ENCODE measurements at regions not wholly inside any gene's neighbourhood (a gene's known extent, or its start where the extent isn't known, plus 50 kb on each side); places are given as distances from the start of the nearest gene placed in this dataset.
A peak's percentile ranks its signal among the peaks of the same experiment; 100 is the strongest.

DNA sequence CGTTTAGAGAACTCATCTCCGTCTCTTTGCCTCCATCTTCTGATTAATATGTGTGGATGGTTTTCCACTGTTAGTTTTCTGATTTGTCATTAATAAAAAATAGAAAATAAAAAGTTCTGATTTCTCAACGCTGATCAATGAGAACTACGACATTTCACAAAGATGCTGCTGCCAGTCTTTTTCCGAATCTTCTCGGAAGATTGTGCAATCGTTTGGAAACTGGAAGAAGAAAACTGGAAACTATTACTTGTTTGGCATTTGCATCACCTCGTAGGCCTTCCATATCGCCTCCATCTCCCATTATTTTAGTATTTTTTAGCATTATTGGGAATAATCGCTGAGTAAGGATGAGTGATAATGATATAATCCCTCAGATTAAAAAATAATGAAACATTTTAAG lies 123.2 kb upstream of the KLF6 start:
- no peak for DNase-seq

DNA sequence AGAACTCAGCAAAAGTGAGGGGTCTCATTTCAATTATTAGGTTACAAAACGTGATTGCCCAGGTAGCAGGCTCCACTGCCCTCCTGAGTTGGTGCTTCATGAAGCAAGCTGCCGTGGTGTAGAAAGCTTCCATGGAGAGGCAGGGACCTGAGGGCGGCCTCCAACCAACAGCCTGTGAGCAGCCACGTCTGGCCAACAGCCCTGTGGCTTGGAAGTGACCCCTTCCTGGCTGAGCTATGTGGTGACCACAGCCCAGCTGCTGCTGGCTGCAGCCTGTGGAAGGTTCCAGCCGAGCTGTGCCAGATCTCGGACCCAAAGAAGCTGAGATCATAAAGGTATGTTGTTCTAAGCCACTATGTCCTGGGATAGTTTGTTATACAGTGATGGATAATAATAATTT lies 122.5 kb upstream of the KLF6 start:
- DNase-seq = no peak

DNA sequence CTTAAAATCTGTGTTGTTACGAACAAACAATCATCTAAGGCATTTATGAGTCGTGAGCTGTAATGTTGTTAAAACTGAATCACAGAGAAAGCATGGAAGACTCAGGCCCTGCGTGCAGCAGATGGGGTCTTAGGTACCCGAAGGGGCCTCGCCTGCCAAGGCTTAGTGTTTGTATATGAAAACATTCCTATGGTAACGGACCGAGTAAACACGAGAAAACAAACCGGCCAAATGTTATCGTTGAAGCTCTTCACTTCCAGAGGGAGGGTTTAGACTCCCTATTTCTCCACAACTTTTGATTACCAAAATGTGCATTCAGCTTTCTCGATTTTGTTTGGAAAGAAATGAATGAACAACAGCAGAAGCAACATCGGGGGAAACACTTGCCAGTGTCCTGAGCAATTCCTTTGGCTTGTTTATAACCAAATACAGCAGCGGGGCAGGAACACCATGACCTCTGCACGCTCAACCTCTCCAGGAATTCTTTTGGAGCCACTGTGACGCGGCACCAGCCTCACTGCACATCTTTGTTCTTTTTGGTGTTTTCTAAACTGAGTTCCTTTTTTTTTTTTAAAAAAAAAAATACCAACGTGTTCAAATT lies 121.6 kb upstream of the KLF6 start:
- no peak for DNase-seq

DNA sequence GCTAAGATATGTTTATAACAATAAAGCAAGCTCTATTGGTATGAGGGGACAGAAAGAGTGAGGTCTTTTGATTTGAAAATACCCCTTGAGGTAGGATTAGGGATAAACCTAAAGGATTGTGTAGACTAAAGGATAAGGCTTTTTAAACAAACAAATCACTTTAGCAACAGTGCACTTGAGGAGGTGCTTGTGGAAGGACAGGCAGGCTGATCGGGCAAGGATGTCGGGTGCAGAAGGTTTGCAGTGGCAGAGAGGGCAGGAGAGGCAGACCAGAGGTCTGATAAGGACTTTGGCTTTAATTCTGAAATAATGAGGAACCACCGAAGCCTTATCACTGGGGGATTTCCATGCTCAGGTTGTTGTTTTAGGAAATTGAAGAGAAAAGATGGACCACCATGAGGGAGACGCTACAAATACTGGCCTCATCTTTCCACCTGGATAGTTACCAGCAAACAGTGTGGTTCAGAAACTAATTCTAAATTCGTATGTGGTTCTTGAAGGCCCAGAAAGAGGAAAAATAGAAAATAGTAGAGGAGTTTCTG lies 119.5 kb upstream of the KLF6 start:
- DNase-seq = no peak

DNA sequence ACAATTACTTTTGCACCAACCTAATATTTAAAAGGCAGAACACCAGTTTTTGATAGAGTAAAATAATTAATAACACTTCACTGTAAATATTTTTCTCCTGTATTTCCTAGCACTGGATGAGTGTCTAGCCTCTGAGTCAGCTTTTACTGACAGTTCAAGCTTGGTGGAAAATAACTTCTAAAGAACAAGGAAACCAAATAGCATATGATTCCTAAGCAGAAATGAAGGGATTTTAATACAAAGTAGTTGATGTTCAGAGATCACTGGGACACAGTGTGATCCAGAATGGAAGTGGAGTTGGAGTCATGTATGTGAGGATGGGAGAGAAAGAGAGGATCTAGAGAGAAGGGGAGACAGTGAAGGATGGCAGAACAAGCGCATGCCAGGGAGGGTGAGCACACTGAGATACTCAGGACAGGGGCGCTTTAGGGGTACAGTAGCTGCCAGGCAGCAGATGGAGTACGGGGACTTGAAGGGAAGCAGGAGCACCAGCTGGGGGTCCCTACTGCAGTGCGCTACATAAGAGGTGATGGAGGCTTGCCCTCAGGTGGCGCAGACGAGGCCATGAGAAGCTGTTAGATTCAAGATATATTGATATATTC lies 117.9 kb upstream of the KLF6 start:
- DNase-seq = no peak

DNA sequence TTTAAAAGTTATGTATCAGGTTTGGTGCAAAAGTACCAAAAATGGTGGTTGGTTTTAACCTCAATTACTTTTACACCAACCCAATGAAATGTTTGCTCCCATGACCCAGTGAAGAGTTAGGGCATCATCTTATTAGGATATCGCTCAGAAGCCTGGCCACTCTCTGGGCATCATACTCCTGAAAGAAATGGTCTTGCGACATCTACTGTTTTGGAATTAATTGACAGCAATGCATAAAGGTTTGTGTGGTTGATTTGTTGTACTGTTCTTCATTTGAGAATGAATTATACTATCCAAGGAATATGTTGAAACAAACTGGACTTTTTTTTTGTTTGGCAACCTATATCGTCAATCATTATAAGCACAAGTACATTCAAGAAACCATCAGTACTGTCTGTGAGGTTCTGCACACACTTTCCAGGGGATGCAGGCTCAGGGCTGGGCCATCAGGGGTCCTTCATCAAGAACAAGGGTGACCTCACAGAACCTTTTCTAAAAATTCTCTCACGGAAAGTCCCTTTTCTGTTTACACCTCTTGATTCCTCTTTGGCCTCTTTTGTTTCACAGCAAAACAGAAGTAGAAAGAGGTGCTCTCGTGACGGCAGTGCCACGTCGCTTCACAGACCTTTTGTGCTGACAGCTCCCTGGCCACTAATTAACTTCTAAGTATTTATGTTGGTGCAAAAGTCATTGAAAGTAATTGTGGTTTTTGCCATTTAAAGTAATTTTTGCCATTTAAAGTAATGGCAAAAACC lies 117.2 kb upstream of the KLF6 start:
- peak; percentile 23 to 30 for DNase-seq

DNA sequence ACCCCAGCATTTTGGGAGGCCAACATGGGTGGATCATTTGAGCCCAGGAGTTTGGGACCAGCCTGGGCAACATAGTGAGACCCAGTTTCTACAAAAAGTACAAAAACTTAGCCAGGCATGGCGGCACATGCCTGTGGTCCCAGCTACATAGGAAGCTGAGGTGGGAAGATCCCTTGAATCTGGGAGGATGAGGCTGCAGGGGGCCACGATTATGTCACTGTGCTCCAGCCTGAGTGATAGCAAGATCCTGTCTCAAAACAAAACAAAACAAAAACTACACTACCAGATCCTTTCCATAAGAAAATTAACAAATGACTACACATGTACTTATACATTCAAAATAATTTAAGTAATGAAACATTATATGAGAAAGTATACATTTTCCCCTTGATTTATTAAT lies 116.4 kb upstream of the KLF6 start:
- DNase-seq = no peak

DNA sequence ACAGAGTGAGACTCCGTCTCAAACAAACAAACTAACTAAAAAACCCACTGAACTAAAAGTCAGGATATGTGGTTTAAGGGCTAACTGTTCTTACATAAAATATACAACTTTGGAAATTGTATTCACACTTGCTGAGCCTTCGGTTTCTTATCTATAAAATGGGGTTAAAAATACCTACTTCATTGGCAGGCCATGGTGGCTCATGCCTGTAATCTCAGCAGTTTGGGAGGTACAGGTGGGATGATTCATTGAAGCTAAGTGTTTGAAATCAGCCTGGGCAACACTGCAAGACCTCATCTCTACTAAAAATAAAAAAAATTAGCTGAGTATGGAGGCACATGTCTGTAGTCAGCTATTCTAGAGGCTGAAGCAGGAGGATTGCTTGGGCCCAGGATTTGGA lies 115.4 kb upstream of the KLF6 start:
- DNase-seq = no peak

DNA sequence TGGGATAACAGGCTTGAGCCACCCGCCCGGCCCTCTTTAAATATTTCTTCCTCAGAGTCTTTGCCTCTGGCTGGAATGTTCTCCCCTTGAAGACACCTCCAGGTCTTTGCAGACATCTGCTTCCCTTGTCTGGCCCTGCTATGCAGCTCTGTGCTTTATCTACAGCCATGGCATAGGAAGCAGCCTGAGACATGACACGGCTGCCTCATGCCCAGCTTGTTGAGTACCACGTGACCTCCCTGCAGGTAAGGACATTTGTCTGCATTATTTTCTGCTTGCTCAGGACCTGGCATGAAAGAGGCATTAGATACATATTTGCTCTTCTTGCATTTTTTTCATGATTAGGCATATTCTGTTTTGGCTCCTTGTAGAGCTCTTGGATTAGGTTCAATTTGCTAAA lies 113.8 kb upstream of the KLF6 start:
- no peak for DNase-seq

DNA sequence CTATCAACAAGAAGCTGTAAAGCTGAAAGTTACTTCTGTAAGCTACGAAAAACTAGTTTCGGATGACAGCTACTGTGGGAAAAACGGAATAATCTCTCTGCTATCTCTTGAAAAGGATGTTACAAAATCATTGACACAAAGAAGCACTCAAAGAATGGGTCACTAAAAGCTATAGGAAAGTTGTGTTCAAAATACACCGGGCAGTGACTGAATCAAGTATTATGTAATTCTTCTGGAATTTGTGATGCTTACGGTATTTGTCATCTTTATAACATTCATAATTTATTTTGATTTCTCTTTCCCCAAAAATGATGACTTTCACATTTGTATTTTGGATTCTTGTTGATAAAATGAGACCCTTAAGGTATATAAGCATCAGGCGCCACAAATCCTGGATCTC lies 112.1 kb upstream of the KLF6 start:
- DNase-seq = no peak

DNA sequence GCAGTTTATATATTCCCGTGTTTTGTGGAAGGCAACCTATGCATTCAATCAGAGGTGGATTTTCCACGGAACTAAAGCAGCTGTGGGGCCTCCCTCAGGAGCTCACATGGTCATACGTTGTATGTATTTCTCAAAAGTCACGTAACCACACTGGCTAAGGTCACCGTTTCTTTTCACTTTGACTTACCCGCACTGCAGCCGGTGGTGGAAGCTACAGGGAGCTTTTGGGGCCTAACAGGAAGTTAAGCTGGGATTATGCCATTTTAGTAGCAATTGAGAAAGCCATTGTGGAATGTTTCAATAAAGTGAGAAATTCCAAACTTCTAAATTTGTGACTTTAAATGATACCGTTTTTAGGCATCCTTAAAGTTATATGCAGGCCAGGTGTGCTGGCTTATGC lies 111.2 kb upstream of the KLF6 start:
- DNase-seq = no peak

DNA sequence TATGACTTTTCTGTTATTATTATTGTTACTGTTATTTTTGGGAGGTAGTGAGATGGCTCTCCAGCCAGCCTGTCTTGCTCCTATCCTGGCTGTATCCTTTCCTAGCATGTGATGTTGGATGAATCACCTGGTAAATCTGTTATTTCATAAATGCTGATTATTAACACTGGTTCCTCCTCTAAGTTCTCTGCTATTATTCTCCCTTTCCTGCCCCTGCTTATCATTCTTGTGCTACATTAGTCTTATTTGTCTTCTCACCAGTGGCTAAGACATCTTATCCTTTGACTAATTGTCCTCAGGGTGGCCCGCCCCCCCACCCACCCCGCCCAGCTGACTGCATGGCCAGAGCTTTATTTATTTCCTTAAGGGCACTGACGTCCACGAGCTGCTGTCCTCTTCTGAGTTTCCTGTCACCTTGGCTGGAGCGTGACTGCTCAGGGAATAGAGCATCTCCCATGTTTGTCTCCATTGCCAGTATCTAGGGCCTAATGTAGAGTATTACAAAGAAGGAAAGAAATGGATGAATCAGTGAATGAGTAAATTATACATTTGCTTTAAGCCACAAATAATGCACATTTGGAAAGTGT lies 110.1 kb upstream of the KLF6 start:
- DNase-seq = no peak

DNA sequence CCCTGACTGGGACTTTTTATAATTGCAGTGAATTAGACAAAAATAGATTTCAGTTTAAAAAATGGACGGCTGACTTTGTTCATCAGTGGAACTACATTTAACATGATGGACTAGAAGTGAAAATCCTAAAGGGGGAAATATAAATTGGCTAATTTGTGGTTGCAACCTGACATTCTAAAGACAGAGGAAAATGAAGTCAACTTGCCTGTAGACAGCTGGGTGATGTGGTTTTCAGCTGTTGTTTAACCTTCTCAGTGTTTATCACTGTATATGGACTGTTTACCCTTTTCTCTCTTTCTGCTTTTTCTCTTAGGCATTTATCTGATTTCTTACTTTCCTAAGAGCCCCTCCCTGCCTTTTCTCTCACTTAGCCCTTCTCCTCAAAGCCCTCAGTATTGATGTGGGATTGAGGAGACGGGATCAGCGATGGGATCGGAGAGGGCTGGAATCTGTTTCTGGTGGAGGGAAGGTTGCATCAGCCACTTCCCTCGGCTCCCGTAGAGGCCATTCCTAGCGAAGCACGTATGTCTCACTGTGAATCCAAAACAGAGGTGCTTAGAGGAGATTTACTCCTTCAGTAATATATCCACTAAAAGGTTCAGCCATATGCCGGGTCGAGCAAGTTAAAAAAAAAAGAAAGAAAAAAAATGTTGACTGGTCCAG lies 109.0 kb upstream of the KLF6 start:
- no peak for DNase-seq

DNA sequence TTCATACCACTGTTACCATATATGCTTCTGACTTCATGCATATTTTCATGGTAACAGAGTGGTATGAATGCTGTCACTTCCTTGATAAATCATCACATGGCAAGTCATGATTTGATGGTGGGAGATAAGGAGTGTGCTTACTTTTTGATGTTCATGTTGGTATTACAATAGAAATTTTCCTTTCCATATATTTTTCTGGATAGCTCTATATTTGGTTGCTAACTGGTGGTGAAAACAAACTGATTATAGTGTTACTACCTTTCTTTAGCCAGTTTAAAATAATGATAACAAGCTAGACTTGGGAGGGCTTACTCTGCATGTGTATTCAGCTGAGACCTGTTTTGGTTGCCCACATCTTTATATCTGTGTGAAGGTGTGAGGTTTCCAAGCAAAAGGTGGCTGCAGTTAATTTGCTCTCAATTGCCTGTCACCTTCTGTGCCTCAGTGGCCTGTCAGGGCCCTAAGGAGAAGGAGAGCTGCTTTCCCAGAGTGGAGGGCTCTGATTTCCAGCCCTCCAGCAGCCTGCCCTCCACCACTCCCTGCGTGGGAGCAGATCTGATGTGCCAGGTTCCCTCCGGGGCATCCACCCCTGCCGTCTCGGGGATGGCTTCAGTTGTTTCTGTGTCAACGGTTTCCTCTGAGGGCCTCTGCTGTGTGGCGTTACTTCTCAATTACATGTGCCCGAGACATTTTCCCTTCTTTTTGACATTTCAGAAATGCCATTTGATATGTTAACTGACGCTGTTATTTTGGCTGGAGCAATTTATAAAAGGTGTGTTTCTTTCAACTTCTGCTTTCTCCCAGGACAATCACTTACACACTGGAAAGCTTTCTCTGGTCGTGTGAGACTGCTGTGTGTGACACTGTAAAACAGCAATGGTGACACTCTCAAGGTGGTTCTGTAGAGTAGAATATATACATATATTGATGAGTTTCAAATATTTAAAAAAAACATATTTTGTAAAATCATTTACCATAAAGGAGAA lies 107.7 kb upstream of the KLF6 start:
- DNase-seq = no peak

DNA sequence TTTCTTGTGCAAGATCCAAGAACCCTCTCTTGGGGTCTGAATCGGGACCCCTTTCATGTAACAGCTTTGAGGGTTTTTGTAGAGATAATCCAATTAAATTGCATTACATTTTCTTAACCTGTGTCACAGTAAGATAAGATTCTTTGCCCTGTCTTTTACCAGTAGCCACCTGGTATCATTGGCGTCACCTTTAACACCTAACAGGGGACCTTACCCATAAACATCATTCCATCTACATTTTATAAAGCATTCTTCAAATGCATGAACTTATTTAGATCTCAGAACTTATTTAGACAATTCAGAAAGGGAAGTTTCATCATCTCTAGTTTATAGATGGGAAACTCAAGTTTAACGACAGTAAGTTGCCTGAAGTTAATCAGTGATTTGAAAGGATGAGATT lies 106.4 kb upstream of the KLF6 start:
- DNase-seq = no peak

DNA sequence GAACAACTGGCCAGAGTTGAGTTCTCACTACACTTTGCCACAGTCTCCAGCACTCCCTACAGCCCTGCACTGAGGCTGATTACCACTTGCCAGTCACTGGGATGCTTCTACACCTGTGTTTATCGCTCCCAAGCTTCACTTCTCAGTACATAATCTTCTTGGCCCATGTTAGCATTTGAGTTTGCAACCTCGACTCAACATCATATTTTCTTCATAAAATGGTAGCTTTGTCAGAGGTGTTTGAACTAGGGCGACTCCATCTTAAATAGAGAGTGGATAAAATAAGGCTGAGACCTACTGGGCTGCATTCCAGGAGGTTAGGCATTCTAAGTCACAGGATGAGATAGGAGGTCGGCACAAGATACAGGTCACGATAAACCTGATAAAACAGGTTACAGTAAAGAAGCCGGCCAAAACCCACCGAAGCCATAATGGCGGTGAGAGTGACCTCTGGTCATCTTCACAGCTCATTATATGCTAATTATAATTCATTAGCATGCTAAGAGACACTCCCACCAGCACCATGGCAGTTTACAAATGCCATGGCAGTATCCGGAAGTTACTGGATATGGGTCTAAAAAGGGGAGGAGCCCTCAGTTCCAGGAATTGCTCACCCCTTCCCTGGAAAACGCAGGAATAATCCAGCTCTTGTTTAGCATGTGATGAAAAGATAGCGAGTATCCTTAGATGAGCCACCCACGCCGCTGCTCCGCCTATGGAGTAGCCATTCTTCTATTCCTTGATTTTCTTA lies 105.8 kb upstream of the KLF6 start:
- DNase-seq = no peak

DNA sequence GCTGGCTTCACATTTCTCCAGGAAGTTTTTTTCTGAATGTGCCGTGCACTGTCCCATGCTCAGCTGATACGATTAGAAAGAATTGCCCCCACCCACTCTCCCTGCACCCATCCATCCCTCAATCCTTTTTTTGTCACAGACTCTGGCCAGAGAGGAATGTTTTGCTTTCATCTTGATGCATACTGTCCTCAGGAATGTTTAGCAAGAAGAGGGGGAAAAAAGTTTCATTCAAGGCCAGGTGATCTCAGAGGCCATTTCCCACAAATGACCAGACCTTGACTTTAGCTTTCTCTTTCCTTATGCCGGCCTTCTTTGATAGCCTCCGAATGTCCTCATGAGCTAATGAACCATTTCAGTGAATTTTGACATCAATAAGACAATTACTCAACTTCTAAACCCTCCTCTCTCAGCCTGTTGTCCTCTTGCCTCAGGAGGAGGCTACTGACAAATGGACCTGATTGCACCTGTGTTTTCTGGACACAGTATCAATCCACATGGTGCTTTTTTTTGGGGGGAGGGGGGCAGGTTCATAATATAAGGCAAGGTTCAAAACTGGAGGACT lies 105.0 kb upstream of the KLF6 start:
- DNase-seq = no peak

DNA sequence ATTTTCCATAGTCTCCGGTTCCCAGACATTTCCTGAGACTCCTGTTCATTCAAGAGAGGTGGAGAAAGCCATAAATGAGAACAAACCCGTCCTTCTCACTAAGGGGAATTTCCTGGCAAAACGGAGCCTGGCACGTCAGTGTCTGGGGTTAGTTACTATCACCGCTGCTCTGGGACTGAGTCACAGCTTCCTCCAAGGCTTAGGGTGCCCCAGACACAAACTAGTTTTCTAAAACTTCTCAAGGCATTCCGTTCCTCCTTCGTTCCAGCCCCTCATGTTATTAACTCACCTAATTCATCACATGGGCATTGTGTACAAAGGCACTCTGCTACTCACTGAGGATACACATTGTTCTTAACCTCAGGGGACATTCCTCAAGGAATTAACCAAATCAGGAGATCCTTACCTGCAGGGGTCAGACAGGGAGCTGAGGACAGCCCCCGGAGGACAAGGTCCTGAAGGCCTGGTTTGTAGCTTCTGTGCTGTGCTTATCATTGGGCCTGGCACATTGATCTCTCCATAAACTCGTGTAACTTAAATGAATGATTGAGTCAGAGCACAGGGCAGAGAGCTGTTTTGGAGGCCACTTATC lies 103.0 kb upstream of the KLF6 start:
- DNase-seq = peak; percentile 50 to 60

DNA sequence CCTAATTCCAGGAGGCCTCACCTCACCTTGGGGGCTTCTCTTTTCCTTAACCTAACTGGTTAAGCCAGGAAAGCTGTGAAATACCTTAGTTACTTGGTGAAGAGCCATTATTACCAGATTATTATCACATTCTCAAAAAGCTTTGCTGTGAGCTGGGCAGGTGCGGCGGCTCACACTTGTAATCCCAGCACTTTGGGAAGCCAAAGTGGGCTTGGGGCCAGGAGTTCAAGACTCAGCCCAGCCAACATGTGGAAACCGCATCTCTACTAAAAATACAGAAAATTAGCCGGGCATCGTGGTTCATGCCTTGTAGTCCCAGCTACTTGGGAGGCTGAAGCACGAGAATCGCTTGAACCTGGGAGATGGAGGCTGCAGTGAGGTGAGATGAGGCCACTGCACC lies 102.4 kb upstream of the KLF6 start:
- no peak for DNase-seq

DNA sequence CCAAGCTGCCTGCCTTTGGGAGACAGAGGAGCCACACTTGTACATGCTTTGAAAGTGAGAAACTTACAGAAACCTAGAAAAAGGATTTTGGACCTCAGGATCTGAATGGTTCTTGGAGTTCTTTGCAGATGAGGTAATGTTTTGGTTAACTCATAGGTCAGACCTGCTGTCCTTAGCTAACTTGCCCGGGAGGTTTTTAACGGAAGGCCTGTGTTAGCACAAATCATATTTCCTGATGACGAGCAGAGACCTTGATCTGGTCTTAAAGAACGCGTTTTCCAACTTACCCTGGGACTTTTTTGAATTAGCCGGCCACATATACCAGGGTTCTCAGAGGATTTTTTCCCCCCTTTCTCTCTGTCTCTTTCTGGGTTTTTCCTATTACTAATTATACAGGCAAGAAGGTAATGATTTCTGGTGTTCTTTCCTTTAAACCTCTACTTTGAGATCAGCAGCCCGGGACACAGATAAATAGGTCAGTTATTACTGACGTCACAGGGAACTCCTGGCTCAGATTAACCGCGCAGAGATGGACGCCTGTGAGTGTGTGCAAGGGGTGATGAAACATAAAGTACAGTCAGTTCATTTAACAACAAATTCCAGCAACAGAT lies 101.7 kb upstream of the KLF6 start:
- DNase-seq = no peak
